ENCODE measurements at regions not wholly inside any gene's neighbourhood (a gene's known extent, or its start where the extent isn't known, plus 50 kb on each side); places are given as distances from the start of the nearest gene placed in this dataset.

- no peaks in the 10 kb centered on the region for H3K9me3 ChIP-seq
- ChIA-PET CTCF (no interaction called here), POLR2A (no interaction called here)
- H3K27me3 Mint-ChIP-seq (ENCODE audit: insufficient read depth, unreplicated experiment): no peaks in the 10 kb centered on the region
- no peaks in the 10 kb centered on the region for H3K36me3 ChIP-seq (ENCODE audit: control insufficient read depth, insufficient read depth, low read length)
- DNase-seq: no peak
- BruUV-seq (replicated peaks): no TSS peak
- no peaks in the 10 kb centered on the region for H3K9me3 Mint-ChIP-seq (ENCODE audit: unreplicated experiment)
- no peak overlapping the region for H3K4me3 ChIP-seq (ENCODE audit: low read depth, low read length)
- H3K4me1 ChIP-seq: peaks cover 15% of the 10 kb centered on the region
- peaks cover 7% of the 10 kb centered on the region for H3K4me1 Mint-ChIP-seq (ENCODE audit: low read depth, unreplicated experiment)
- intact Hi-C loops (cut with micrococcal nuclease; ENCODE audit: unreplicated experiment): no loop called here
- H3K4me3 Mint-ChIP-seq (ENCODE audit: unreplicated experiment): no peak overlapping the region
- no peaks in the 10 kb centered on the region for H3K36me3 Mint-ChIP-seq (ENCODE audit: insufficient read depth, unreplicated experiment)
- no peaks in the 10 kb centered on the region for H3K27me3 ChIP-seq (replicated peaks; ENCODE audit: control insufficient read depth, insufficient read depth, low read length)
- no peak overlapping the region for H3K27ac Mint-ChIP-seq (ENCODE audit: unreplicated experiment)
- TF ChIP-seq, protein P1, sequence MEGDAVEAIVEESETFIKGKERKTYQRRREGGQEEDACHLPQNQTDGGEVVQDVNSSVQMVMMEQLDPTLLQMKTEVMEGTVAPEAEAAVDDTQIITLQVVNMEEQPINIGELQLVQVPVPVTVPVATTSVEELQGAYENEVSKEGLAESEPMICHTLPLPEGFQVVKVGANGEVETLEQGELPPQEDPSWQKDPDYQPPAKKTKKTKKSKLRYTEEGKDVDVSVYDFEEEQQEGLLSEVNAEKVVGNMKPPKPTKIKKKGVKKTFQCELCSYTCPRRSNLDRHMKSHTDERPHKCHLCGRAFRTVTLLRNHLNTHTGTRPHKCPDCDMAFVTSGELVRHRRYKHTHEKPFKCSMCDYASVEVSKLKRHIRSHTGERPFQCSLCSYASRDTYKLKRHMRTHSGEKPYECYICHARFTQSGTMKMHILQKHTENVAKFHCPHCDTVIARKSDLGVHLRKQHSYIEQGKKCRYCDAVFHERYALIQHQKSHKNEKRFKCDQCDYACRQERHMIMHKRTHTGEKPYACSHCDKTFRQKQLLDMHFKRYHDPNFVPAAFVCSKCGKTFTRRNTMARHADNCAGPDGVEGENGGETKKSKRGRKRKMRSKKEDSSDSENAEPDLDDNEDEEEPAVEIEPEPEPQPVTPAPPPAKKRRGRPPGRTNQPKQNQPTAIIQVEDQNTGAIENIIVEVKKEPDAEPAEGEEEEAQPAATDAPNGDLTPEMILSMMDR (IDR thresholded peaks at IDR 0.05; ENCODE audit: insufficient read depth in 1 of 2, low read depth in 1 of 2, low read length in 1 of 2, severe bottlenecking in 1 of 2, unreplicated experiment in 1 of 2): no peak
These were observed 101.2 kb upstream of the SLC4A7 start for GRCh38 chr3:27585429-27585828.

DNA sequence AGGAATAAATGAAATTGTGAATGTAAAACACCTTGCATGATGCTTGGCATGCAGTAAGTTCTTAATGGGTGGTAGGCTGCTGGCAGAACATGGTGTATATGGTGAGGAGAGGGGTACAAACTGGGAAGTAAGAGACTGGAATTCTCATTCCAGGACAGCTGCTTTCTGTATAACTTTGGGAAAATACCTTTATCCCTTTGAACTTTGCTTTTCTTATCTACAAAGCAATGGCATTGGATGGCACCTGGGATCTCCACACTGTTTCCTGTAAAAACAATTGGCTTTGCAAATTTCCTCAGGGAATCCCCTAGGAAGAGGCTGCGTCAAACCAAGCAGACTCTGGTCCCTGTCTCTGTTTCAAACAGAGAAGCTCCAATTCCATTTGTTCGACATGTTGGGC lies 100.7 kb upstream of the SLC4A7 start:
- H3K4me3 Mint-ChIP-seq (ENCODE audit: unreplicated experiment): no peak overlapping the region
- CTCF ChIA-PET: no interaction called here
- POLR2A ChIA-PET: no interaction called here
- H3K36me3 Mint-ChIP-seq (ENCODE audit: insufficient read depth, unreplicated experiment): no peaks in the 10 kb centered on the region
- peaks cover 12% of the 10 kb centered on the region for H3K4me1 ChIP-seq
- no peak for DNase-seq
- no peaks in the 10 kb centered on the region for H3K9me3 ChIP-seq
- no peaks in the 10 kb centered on the region for H3K9me3 Mint-ChIP-seq (ENCODE audit: unreplicated experiment)
- TF ChIP-seq, protein P1 (IDR thresholded peaks at IDR 0.05; ENCODE audit: insufficient read depth in 1 of 2, low read depth in 1 of 2, low read length in 1 of 2, severe bottlenecking in 1 of 2, unreplicated experiment in 1 of 2): no peak
- BruUV-seq (replicated peaks): no TSS peak
- H3K27me3 ChIP-seq (replicated peaks; ENCODE audit: control insufficient read depth, insufficient read depth, low read length): no peaks in the 10 kb centered on the region
- no peak overlapping the region for H3K4me3 ChIP-seq (ENCODE audit: low read depth, low read length)
- no peaks in the 10 kb centered on the region for H3K36me3 ChIP-seq (ENCODE audit: control insufficient read depth, insufficient read depth, low read length)
- no peaks in the 10 kb centered on the region for H3K27me3 Mint-ChIP-seq (ENCODE audit: insufficient read depth, unreplicated experiment)
- H3K4me1 Mint-ChIP-seq (ENCODE audit: low read depth, unreplicated experiment): peaks cover 3% of the 10 kb centered on the region
- H3K27ac Mint-ChIP-seq (ENCODE audit: unreplicated experiment): no peak overlapping the region
- intact Hi-C loops (cut with micrococcal nuclease; ENCODE audit: unreplicated experiment): no loop called here

- intact Hi-C loops (cut with micrococcal nuclease; ENCODE audit: unreplicated experiment): no loop called here
- Histone ChIP-seq H3K27me3 (replicated peaks; ENCODE audit: control insufficient read depth, insufficient read depth, low read length) (no peaks in the 10 kb centered on the region), H3K9me3 (no peaks in the 10 kb centered on the region), H3K4me1 (peaks cover 11% of the 10 kb centered on the region), H3K4me3 (ENCODE audit: low read depth, low read length) (no peak overlapping the region), H3K36me3 (ENCODE audit: control insufficient read depth, insufficient read depth, low read length) (no peaks in the 10 kb centered on the region)
- Mint-ChIP-seq H3K27ac (ENCODE audit: unreplicated experiment) (no peak overlapping the region), H3K27me3 (ENCODE audit: insufficient read depth, unreplicated experiment) (no peaks in the 10 kb centered on the region), H3K9me3 (ENCODE audit: unreplicated experiment) (no peaks in the 10 kb centered on the region), H3K4me3 (ENCODE audit: unreplicated experiment) (no peak overlapping the region), H3K4me1 (ENCODE audit: low read depth, unreplicated experiment) (no peaks in the 10 kb centered on the region), H3K36me3 (ENCODE audit: insufficient read depth, unreplicated experiment) (no peaks in the 10 kb centered on the region)
- no peak for DNase-seq
- TF ChIP-seq, protein P1 (IDR thresholded peaks at IDR 0.05; ENCODE audit: insufficient read depth in 1 of 2, low read depth in 1 of 2, low read length in 1 of 2, severe bottlenecking in 1 of 2, unreplicated experiment in 1 of 2): no peak
- ChIA-PET CTCF (no interaction called here), POLR2A (no interaction called here)
- BruUV-seq (replicated peaks): no TSS peak
These were observed 97.7 kb upstream of the SLC4A7 start for GRCh38 chr3:27581852-27582251.

Measured in Caco-2 (cell line).